GM18870 (cell line): ENCODE measurements at regions not wholly inside any gene's neighbourhood (a gene's known extent, or its start where the extent isn't known, plus 50 kb on each side); places are given as distances from the start of the nearest gene placed in this dataset.

ENCODE experiments used
- ATAC-seq: cut with Tn5 transposase; IDR thresholded peaks from one replicate; pipeline ENCODE4 v1.9.1; 2021; ENCODE audit warnings: moderate library complexity; ENCODE audit not compliant: unreplicated experiment

- ATAC-seq: no peak
These were observed 248.7 kb upstream of the TNP1 start for GRCh38 chr2:217108575-217109027.

DNA sequence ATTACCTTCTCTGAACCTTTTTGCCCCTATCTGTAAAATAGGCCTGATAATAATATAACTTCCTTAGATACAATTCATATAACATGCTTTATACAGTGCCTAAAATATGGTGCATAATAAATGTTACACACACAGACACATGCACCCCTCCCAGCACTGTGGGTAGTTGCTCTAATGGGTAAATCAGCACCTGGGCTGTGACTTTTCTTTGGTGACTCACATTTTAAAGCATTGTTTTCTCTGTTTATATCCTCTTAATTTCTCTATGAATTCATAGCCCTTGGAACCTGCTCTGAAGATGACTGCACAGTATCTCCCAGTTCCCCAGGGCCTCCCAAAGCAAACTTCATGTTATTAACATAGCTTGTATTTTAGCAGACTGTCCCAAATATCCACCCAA lies 248.2 kb upstream of the TNP1 start:
- ATAC-seq: no peak

DNA sequence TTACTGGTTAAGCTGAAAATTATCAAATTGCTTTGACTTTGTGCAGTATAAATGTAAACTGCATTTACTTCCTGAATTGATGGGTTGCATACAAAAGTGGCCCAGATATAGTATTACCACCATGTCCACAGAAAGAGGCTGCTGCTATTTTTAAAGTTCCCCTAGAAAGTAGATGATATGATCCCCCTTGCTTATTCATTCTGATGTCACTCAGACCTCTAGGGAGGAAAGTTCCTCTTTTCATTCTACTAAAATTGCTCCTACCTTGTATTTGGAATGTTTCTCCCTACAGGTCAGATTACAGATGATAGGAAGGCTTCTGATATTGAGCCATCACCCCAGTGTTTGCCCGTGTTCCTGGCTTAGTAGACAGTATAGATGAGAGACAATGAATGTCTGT lies 247.6 kb upstream of the TNP1 start:
- ATAC-seq: no peak

- no peak for ATAC-seq
These were observed 246.8 kb upstream of the TNP1 start for GRCh38 chr2:217106650-217107014.

GRCh38 chr2:217105733-217106649 lies 246.1 kb upstream of the TNP1 start:
- no peak for ATAC-seq

DNA sequence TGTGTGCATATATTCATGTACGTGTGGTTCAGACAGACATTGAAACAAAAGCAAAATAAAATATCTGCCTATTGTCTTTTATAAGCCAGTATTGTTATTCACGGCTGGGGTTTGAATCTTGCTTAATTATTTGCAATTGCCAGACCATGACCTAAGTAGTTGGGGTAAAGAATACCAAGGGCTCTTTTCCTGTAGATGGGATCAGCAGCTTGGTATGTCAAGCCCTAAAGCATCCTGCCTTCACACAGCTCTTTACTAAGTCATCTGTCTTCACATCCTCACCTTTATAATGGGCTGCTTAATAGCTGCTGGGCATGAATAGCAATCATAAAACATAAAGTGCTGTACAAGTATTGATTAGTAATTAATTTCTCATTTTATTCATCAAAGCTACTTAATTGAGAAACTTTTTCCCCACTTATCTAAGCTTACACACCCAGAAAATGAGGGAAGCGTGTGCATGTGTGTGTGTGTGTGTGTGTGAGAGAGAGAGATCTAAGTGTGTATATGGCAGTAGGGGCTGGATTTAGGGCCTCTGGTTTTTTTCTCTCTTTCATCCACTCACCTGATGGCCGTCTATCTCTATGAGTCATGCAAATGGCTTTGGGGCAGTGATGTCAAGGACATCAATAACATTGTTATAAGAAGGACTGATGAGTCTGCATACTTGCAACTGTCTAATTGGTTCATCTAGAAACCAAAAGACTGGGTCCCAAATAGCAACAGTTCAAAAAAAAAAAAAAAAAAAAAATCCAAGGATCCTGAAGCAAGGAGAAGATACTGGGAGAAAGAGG lies 244.1 kb upstream of the TNP1 start:
- ATAC-seq: no peak

DNA sequence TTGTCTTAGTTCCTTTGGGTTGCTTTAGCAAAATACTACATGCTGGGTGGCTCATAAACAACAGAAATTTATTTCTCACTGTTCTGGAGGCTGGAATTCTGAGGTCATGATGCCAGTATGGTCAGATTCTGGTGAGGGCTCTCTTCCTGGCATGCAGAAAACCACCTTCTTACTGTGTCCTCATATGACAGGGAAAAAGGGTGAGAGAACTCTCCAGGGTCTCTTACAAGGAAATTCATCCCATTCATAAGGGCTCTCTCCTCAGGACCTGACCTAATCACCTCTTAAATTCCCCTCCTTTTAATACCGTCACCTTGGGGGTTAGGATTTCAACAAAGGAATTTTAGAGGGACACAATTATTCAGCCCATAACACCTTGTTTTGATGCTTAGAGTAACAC lies 243.1 kb upstream of the TNP1 start:
- ATAC-seq: no peak

DNA sequence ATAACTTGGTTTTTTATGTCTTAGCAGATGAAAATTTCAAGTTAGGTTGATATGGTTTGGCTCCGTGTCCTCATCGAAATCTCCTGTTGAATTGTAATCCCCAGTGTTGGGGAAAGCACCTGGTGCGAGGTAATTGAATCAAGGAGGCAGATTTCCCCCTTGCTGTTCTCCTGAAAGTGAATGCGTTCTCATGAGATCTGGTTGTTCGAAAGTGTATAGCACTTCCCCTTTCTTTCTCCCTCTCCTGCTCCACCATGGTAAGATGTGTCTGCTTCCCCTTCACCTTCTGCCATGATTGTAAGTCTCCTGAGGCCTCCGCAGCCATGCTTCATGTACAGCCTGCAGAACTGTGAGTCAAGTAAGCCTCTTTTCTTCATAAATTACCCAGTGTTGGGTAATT lies 242.1 kb upstream of the TNP1 start:
- no peak for ATAC-seq

DNA sequence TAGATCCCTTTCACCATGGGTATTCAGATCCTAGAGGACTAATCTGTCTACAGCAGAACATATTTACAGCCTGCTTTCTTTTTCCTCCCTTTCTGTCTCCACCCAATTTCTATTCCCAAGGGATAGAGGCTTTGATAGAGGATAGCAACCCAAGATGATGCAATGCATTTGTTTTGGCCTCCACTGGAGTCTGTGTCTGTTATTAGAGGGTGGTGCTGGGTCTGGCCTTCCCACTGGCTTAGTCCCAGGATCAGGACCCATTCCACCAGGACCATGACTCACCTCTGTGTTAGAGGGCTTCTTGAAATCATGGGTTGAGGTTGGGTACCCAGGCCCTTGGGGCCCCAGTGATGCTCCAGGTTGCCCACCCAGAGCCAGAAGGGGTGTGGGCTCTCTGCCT lies 239.7 kb upstream of the TNP1 start:
- ATAC-seq: no peak

GRCh38 chr2:217098435-217098834 lies 238.6 kb upstream of the TNP1 start:
- no peak for ATAC-seq

DNA sequence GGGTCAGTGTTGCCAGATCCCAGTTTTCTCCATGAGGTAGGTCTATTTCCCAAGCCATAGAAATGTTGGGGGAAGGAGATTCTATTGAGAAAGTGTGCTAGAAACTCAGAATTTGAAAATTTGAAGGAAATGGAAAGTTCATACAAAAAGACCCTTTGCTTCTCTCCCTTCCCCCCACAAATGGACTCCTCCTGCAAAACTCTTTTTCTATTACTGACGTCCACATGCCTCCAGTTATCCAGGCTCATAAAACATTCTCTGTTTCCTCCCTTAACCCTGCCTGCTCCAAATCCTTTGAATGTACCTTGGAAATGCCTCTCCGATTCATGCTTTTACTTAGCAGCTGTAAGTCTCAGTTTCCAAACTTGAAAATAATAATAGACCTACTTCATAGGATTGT lies 237.5 kb upstream of the TNP1 start:
- ATAC-seq: no peak

GRCh38 chr2:217096474-217097225 lies 236.8 kb upstream of the TNP1 start:
- ATAC-seq: no peak

- no peak for ATAC-seq
These were observed 235.8 kb upstream of the TNP1 start for GRCh38 chr2:217095511-217096205.

GRCh38 chr2:217092710-217093379 lies 233.0 kb upstream of the TNP1 start:
- no peak for ATAC-seq

DNA sequence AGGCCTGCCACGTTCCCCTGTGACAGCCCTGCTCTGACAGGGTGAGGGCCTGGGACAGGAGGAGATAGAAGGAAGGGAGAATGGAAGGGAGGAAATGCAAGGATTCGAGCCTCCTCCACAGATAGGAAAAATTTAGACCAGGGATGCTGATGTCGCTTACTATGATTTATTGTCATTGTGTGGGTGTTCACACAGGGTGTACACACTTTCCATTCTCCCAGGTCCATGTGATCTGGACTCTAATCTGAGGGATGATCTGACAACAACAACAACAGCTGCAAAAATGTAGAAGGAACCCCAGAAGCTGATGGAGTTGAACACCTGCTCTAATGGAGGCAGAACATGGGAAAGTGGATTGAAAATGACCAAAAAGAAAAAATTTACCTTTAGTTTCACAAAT lies 231.7 kb upstream of the TNP1 start:
- ATAC-seq: no peak

GRCh38 chr2:217090884-217091283 lies 231.0 kb upstream of the TNP1 start:
- no peak for ATAC-seq

DNA sequence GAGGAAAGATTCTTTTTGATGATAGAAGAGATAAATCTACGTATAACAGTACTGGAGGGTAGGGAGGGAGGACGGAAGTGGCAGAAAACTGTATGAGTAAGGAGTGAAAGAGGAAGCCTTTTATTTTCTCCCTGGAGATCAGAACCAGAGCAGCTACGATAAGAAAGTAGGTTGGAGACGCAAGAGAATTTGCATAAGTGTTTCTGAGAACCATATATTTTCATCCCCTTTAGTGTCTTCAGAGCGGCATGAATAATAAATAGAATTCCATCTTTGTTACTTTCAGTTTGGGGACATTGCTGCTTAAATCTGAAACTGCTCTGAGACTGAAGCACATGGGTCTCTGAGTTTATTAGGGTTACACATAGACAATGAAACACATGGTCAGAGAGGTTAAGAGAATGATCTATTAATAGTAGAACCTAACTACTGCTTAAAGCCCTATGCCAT lies 230.2 kb upstream of the TNP1 start:
- peak; percentile 88 for ATAC-seq

- no peak for ATAC-seq
These were observed 226.9 kb upstream of the TNP1 start for GRCh38 chr2:217086718-217087117.

GRCh38 chr2:217086038-217086522 lies 226.2 kb upstream of the TNP1 start:
- no peak for ATAC-seq

DNA sequence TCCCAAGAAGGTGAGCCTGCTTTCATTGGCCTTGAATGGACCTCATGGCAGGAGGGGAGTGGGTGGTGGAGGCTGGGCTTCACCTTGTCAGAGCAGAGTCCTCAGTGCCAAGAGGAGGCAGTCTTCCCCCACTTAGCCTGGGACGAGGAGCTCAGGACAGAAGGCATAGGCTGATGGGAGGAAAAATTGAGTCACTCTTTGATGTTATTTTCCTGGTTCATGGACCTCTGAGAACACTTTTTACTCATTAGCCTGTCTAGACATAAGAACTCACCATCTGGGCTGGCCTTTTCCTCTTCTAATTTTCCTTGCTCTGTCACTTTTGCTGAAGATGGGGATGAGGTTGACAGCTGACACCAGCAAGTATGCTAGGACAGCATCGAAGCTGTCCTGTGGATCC lies 225.7 kb upstream of the TNP1 start:
- ATAC-seq: no peak
